ENCODE measurements at regions not wholly inside any gene's neighbourhood (a gene's known extent, or its start where the extent isn't known, plus 50 kb on each side); places are given as distances from the start of the nearest gene placed in this dataset.

GRCh38 chr2:117057016-117057415 is 757.5 kb upstream of the DDX18 start:
- intact Hi-C loops (cut with DNase I, micrococcal nuclease), result no loop called here
- ATAC-seq, result peak; percentile 79
- peak in 1 of 3 donors; percentile 25 for DNase-seq
- Histone ChIP-seq H3K36me3 (ENCODE audit: low read depth) (no peaks in the 10 kb centered on the region), H3K9me3 (no peaks in the 10 kb centered on the region), H3K4me3 (no peak overlapping the region), H3K4me1 (ENCODE audit: low read depth) (no peaks in the 10 kb centered on the region)
- TF ChIP-seq CTCF (IDR thresholded peaks at IDR 0.05), result no peak

DNA sequence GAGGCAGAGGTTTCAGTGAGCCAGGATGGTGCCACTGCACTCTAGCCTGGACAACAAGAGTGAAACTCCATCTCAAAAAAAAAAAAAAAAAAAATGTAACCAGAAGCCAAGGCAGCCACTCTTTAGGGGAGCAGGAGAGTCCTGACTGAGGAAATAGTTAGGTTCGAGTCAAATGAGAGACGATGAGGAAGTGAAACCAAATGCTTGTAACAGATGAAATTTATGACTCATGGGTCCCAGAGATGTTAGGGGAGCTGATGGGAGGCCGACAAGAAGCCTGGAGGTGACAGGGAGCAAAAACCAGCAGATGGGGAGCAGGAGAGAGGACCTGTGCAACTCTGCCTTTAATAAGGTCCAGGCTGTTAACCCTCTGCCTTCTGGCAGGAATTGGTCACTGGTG is 756.1 kb upstream of the DDX18 start:
- H3K4me3 ChIP-seq, result no peak overlapping the region
- ATAC-seq (peak; percentile 59), DNase-seq (no peak)
- no peaks in the 10 kb centered on the region for H3K36me3 ChIP-seq (ENCODE audit: low read depth)
- intact Hi-C loops (cut with DNase I, micrococcal nuclease), result no loop called here
- no peaks in the 10 kb centered on the region for H3K9me3 ChIP-seq
- H3K4me1 ChIP-seq (ENCODE audit: low read depth), result no peaks in the 10 kb centered on the region
- TF ChIP-seq CTCF (IDR thresholded peaks at IDR 0.05), result no peak

GRCh38 chr2:117064021-117064420 is 750.5 kb upstream of the DDX18 start:
- no peaks in the 10 kb centered on the region for H3K4me1 ChIP-seq (ENCODE audit: low read depth)
- no peaks in the 10 kb centered on the region for H3K9me3 ChIP-seq
- no peaks in the 10 kb centered on the region for H3K36me3 ChIP-seq (ENCODE audit: low read depth)
- DNase-seq, result no peak
- no peak for TF ChIP-seq CTCF (IDR thresholded peaks at IDR 0.05)
- no peak for ATAC-seq
- intact Hi-C loops (cut with DNase I, micrococcal nuclease), result no loop called here
- H3K4me3 ChIP-seq, result no peak overlapping the region

DNA sequence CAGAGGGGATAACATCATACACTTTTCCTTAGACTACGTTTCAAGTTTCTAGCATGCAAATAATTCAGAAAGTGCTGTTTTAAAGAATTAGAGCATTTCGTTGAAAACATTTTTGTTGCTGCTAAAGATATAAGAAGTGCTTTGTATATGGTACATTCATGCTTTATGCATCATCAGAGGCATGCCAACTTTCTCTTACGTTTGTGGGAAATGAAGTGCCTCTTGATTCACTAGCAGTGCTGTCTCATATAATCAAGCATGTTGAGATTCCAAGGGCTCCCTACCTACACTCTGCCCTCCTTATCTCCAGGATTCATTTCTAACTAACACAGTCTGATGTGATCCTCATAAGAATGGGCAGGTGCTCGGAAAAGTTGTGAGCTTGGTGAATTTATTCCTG is 748.6 kb upstream of the DDX18 start:
- DNase-seq (no peak), ATAC-seq (no peak)
- Histone ChIP-seq H3K4me1 (ENCODE audit: low read depth) (no peaks in the 10 kb centered on the region), H3K36me3 (ENCODE audit: low read depth) (no peaks in the 10 kb centered on the region), H3K9me3 (no peaks in the 10 kb centered on the region), H3K4me3 (no peak overlapping the region)
- TF ChIP-seq CTCF (IDR thresholded peaks at IDR 0.05), result no peak
- intact Hi-C loops (cut with DNase I, micrococcal nuclease), result no loop called here

DNA sequence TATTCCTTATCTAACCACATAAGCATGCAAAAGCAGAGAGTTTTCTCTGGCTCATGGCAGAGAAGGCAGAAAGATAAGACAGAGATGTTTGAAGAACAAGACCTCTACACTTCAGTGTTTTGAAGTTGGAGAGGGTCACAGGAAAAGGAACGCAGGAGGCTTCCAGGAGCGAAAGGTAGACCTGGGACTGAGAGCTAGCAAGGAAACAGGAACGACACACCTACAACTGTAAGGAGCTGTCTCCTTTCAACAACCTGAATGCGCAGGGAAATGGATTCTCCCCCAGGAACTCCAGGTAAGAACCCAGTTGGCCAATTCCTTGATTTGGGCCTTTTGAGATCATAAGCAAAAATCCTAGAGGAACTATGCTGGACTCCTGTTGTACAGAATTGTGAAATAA is 746.6 kb upstream of the DDX18 start:
- Histone ChIP-seq H3K9me3 (peaks cover 5% of the 10 kb centered on the region), H3K4me1 (ENCODE audit: low read depth) (no peaks in the 10 kb centered on the region), H3K36me3 (ENCODE audit: low read depth) (no peaks in the 10 kb centered on the region), H3K4me3 (no peak overlapping the region)
- no peak for TF ChIP-seq CTCF (IDR thresholded peaks at IDR 0.05)
- intact Hi-C loops (cut with DNase I, micrococcal nuclease), result no loop called here
- peak in 1 of 3 donors; percentile 21 for DNase-seq
- peak; percentile 65 for ATAC-seq

GRCh38 chr2:117068371-117068770 is 746.1 kb upstream of the DDX18 start:
- intact Hi-C loops (cut with DNase I, micrococcal nuclease), result no loop called here
- Histone ChIP-seq H3K9me3 (peaks cover 5% of the 10 kb centered on the region), H3K36me3 (ENCODE audit: low read depth) (no peaks in the 10 kb centered on the region), H3K4me3 (no peak overlapping the region), H3K4me1 (ENCODE audit: low read depth) (no peaks in the 10 kb centered on the region)
- ATAC-seq (peak; percentile 98), DNase-seq (peak in 1 of 3 donors; percentile 61)
- no peak for TF ChIP-seq CTCF (IDR thresholded peaks at IDR 0.05)
